C4-2B (cell line): ENCODE measurements at regions not wholly inside any gene's neighbourhood (a gene's known extent, or its start where the extent isn't known, plus 50 kb on each side); places are given as distances from the start of the nearest gene placed in this dataset.

Experiments
- H3K27ac ChIP-seq: fragments of 450-650 bp; 2 replicates; pipeline ENCODE4 v1.5.1; 2017
- CTCF ChIP-seq: fragments of 450-650 bp; conservative IDR thresholded peaks from 2 replicates; pipeline ENCODE4 v1.5.1; 2017; ENCODE audit warnings: mild to moderate bottlenecking
- ZFX ChIP-seq: fragments of 450-650 bp; IDR thresholded peaks from 2 replicates; pipeline ENCODE4 v1.6.1; 2017

DNA sequence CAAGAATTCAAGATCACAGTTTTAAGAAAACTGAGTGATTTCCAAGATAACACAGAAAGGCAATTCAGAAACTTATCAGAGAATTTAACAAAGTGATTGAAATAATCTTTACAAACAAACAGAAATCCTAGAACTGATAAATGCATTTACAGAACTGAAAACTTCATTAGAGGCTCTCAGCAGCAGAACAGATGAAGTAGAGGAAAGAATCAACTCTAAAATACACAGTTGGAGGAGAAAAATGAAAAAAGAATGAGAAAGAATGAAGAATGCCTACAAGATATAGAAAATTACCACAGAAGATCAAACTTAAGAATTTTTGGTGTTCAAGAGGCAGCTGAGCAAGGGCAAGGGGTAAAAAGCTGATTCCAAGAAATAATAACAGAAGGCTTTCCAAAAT, 168.8 kb downstream of the POLR2M start:
- no peak overlapping the region for H3K27ac ChIP-seq
- no peak for TF ChIP-seq ZFX
- no peak; the same call in 1 of the 2 replicates for TF ChIP-seq CTCF

DNA sequence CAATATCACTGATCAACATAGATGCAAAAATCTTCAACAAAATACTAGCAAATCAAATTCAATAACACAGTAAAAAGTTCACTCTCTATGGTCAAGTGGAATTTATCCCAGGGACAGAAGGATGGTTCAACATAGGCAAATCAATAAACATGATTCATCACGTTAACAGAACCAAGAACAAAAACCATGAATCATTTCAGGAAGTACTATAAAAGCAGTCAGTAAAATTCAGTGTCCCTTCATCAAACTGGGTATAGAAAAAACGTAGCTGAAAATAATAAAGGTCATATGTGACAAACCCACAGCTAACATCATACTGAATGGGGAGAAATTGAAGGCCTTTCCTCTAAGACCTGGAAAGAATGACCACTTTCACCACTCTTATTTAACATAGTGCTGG, 172.1 kb downstream of the POLR2M start:
- H3K27ac ChIP-seq = no peak overlapping the region
- no peak for TF ChIP-seq ZFX
- no peak for TF ChIP-seq CTCF

GRCh38 chr15:57881361-57881760, 174.8 kb downstream of the POLR2M start:
- H3K27ac ChIP-seq = no peak overlapping the region
- TF ChIP-seq ZFX = no peak
- no peak for TF ChIP-seq CTCF

GRCh38 chr15:57881972-57882371, 175.5 kb downstream of the POLR2M start:
- TF ChIP-seq CTCF (no peak), ZFX (no peak)
- H3K27ac ChIP-seq = no peak overlapping the region

DNA sequence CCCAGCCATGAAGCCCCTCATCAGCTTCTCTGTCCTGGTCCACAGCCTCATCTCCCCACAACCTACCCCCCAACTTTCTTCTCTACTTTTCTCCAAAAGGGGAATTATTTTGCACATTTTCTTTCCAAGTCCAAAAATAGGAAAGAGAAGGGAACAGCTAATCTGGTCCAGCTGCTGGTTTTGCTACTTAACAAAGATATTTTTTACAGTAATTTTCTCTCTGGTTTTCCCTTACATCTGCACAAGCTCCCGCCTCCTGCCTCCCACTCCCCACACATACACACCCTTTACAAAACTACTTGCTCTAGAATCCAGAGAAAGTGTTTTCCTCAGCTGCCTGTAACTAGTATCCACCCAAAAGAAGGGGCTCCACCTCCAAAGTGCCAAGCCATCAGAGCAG, 177.2 kb downstream of the POLR2M start:
- TF ChIP-seq CTCF (no peak), ZFX (no peak)
- no peak overlapping the region for H3K27ac ChIP-seq

DNA sequence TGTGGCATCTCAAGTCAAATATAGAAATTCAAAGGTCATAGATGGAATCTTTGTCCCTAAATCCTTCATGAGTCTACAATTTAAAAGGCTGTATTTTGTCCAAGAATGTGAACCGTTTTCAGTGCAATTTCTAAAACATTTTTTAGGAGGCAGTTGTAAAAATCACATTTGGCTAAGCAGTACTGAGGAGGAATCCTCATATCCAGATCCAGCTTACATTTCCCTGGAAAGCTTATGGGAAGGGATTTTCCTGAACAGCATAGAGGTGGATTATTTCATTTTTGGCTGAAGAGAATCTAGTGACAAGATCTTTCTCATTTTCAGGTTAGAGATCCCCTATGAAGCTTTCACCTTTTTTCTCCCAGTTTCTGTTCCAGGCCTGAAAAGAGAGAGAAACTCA, 178.4 kb downstream of the POLR2M start:
- H3K27ac ChIP-seq = no peak overlapping the region
- no peak for TF ChIP-seq CTCF
- no peak for TF ChIP-seq ZFX

DNA sequence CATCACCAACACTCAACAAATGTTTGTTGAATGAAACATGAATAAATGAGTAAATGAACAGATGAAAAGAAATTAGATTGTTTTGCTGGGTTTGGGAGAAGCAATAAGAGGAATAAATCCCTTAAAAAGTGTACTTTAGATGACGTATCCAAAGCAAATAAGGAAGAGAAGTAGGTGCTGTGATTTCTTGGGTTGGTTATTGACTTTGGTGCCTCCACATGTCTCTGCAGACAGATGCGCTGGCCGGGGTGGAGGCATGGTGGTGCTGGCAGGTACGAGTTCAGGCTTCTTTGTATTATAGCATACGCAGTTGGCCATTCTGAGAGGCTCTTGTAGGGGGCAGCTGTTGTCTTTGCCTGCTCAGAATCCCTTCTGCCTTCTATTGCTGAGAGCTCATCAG, 178.9 kb downstream of the POLR2M start:
- TF ChIP-seq ZFX (no peak), CTCF (no peak)
- no peak overlapping the region for H3K27ac ChIP-seq

GRCh38 chr15:57887825-57888224, 177.7 kb downstream of the ALDH1A2 start:
- no peak for TF ChIP-seq CTCF
- no peak for TF ChIP-seq ZFX
- H3K27ac ChIP-seq = no peak overlapping the region
